A673 (cell line): ENCODE measurements at regions not wholly inside any gene's neighbourhood (a gene's known extent, or its start where the extent isn't known, plus 50 kb on each side); places are given as distances from the start of the nearest gene placed in this dataset.

ENCODE experiments used
- BruUV-seq: library from RNA; stranded (reverse); fragments of 400-500 nt; replicated peaks from 2 replicates; lab custom pipeline; 2021; lab: Mats Ljungman, UMichigan
- CTCF ChIA-PET: fragments of 300-600 bp; sonication (Branson Sonifier 250); formaldehyde crosslinking; loops from one replicate; lab custom pipeline; 2022; ENCODE audit warnings: antibody characterized with exemption; lab: Charles Lee
- POLR2A ChIA-PET: fragments of 300-600 bp; sonication (Branson Sonifier 250); formaldehyde crosslinking; loops from one replicate; lab custom pipeline; 2022; ENCODE audit warnings: antibody characterized with exemption; ENCODE audit not compliant: low non-redundant PET; lab: Charles Lee
- DNase-seq: peaks from one replicate; pipeline ENCODE4 v3.0.0-alpha.2; 2015; ENCODE audit warnings: low spot score
- H3K27ac ChIP-seq: fragments of 200-600 bp; sonication (generic); 2 replicates; pipeline ENCODE4 v1.5.1; 2016; ENCODE audit warnings: mixed run types, low read depth, mild to moderate bottlenecking, mixed read lengths, antibody characterized with exemption, low read length; ENCODE audit not compliant: poor library complexity, severe bottlenecking
- H3K27me3 ChIP-seq: fragments of 200-600 bp; sonication (generic); replicated peaks from 2 replicates; pipeline ENCODE4 v1.6.1; 2017; ENCODE audit warnings: mixed run types, low read depth, mild to moderate bottlenecking, mixed read lengths, antibody characterized with exemption, low read length; ENCODE audit not compliant: insufficient read depth, poor library complexity
- H3K36me3 ChIP-seq: fragments of 200-600 bp; sonication (generic); 2 replicates; pipeline ENCODE4 v1.6.1; 2016; ENCODE audit warnings: mixed run types, mild to moderate bottlenecking, mixed read lengths, antibody characterized with exemption, low read length; ENCODE audit not compliant: insufficient read depth, poor library complexity, severe bottlenecking
- H3K4me1 ChIP-seq: fragments of 200-600 bp; sonication (generic); 2 replicates; pipeline ENCODE4 v1.6.1; 2017; ENCODE audit warnings: mixed run types, mild to moderate bottlenecking, mixed read lengths, antibody characterized with exemption, low read length; ENCODE audit not compliant: insufficient read depth, poor library complexity, severe bottlenecking
- H3K4me3 ChIP-seq: fragments of 200-600 bp; sonication (generic); 2 replicates; pipeline ENCODE4 v1.5.1; 2016; ENCODE audit warnings: low read depth, mixed run types, mild to moderate bottlenecking, mixed read lengths, low read length; ENCODE audit not compliant: poor library complexity, severe bottlenecking
- H3K9me3 ChIP-seq: fragments of 200-600 bp; sonication (generic); 2 replicates; pipeline ENCODE4 v1.6.1; 2016; ENCODE audit warnings: mixed run types, low read depth, mild to moderate bottlenecking, mixed read lengths, antibody characterized with exemption, low read length; ENCODE audit not compliant: poor library complexity, severe bottlenecking
- EZH2 ChIP-seq: fragments of 200-600 bp; sonication (generic); IDR thresholded peaks from 2 replicates; pipeline ENCODE4 v1.6.1; 2017; ENCODE audit warnings: borderline replicate concordance, low read depth, mild to moderate bottlenecking, mixed read lengths, antibody characterized with exemption, low read length; ENCODE audit not compliant: poor library complexity, severe bottlenecking
- intact Hi-C: fragments of 100-400 bp; cut with micrococcal nuclease; formaldehyde crosslinking; loops from one replicate; pipeline ENCODE4 v1.10.0; 2022; ENCODE audit not compliant: unreplicated experiment
- TF ChIP-seq, protein P1 (sequence below): fragments of 300-800, 200-600 bp; sonication (generic); conservative IDR thresholded peaks from 2 replicates; pipeline ENCODE4 v1.5.1; 2017; ENCODE audit warnings: low read depth, mild to moderate bottlenecking, antibody characterized with exemption, low read length, moderate library complexity, mixed read lengths

DNA sequence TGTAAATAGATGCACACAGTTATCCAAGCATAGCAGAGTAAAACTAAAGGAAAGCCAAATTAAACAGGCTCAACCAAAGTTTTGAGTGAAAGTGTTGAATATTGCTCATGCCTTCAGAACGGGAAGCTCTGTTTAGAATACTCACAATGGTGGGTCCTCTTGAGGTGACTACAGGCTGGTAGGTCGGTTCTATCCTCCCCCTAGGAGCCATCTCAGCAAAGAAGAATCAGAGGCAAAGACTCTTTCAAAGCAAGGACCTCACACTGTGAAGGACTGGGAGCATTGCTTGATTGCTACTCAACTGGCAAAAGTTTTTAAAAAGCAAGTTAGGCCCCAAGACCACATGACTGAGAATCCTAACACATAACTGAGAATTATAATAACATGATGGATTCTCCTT is 88.4 kb upstream of the JAG1 start:
- Histone ChIP-seq H3K27ac (no peak overlapping the region), H3K4me1 (no peaks in the 10 kb centered on the region), H3K36me3 (no peaks in the 10 kb centered on the region), H3K9me3 (no peaks in the 10 kb centered on the region), H3K27me3 (no peaks in the 10 kb centered on the region), H3K4me3 (no peak overlapping the region)
- TF ChIP-seq, protein P1, sequence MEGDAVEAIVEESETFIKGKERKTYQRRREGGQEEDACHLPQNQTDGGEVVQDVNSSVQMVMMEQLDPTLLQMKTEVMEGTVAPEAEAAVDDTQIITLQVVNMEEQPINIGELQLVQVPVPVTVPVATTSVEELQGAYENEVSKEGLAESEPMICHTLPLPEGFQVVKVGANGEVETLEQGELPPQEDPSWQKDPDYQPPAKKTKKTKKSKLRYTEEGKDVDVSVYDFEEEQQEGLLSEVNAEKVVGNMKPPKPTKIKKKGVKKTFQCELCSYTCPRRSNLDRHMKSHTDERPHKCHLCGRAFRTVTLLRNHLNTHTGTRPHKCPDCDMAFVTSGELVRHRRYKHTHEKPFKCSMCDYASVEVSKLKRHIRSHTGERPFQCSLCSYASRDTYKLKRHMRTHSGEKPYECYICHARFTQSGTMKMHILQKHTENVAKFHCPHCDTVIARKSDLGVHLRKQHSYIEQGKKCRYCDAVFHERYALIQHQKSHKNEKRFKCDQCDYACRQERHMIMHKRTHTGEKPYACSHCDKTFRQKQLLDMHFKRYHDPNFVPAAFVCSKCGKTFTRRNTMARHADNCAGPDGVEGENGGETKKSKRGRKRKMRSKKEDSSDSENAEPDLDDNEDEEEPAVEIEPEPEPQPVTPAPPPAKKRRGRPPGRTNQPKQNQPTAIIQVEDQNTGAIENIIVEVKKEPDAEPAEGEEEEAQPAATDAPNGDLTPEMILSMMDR, result no peak
- TF ChIP-seq EZH2, result no peak
- ChIA-PET CTCF (no interaction called here), POLR2A (no interaction called here)
- intact Hi-C loops, result no loop called here
- no peak for DNase-seq
- BruUV-seq, result no TSS peak

DNA sequence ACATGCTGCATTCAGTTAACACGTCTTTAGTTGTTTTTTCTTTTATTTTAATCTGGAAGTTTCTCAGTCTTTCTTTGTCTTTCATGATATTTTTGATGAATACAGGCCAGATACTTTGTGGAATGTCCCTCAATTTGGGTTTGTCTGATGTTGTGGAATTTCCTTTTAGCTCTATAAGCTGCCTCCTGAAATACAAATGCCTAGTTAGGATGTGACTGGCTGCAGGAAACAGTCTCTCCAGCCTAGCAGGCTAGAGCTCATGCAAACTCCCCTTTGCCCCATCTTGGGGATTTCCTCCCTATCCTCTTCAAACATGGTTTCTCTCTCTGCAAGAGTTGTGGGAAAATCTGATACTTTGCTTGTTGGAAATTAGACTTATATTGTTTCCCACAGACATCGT is 89.3 kb upstream of the JAG1 start:
- TF ChIP-seq, protein P1, result no peak
- TF ChIP-seq EZH2, result no peak
- H3K4me1 ChIP-seq, result no peaks in the 10 kb centered on the region
- no peak for DNase-seq
- no TSS peak for BruUV-seq
- no peaks in the 10 kb centered on the region for H3K27me3 ChIP-seq
- intact Hi-C loops, result no loop called here
- no peaks in the 10 kb centered on the region for H3K36me3 ChIP-seq
- H3K9me3 ChIP-seq, result no peaks in the 10 kb centered on the region
- H3K4me3 ChIP-seq, result no peak overlapping the region
- POLR2A ChIA-PET, result no interaction called here
- CTCF ChIA-PET, result no interaction called here
- no peak overlapping the region for H3K27ac ChIP-seq

GRCh38 chr20:10769700-10770099 is 95.9 kb upstream of the JAG1 start:
- Histone ChIP-seq H3K27ac (no peak overlapping the region), H3K36me3 (no peaks in the 10 kb centered on the region), H3K4me1 (no peaks in the 10 kb centered on the region), H3K9me3 (no peaks in the 10 kb centered on the region), H3K27me3 (no peaks in the 10 kb centered on the region), H3K4me3 (no peak overlapping the region)
- BruUV-seq, result no TSS peak
- CTCF ChIA-PET, result no interaction called here
- peak; percentile 18 for DNase-seq
- intact Hi-C loops, result no loop called here
- no peak for TF ChIP-seq EZH2
- TF ChIP-seq, protein P1, result no peak
- POLR2A ChIA-PET, result no interaction called here

- DNase-seq, result no peak
- intact Hi-C loops, result no loop called here
- Histone ChIP-seq H3K9me3 (no peaks in the 10 kb centered on the region), H3K27ac (no peak overlapping the region), H3K36me3 (no peaks in the 10 kb centered on the region), H3K4me1 (no peaks in the 10 kb centered on the region), H3K4me3 (no peak overlapping the region), H3K27me3 (no peaks in the 10 kb centered on the region)
- BruUV-seq, result no TSS peak
- CTCF ChIA-PET, result no interaction called here
- POLR2A ChIA-PET, result no interaction called here
- TF ChIP-seq EZH2, result no peak
- TF ChIP-seq, protein P1, result no peak
These were observed 97.0 kb upstream of the JAG1 start for GRCh38 chr20:10770753-10771152.
